ENCODE measurements at regions not wholly inside any gene's neighbourhood (a gene's known extent, or its start where the extent isn't known, plus 50 kb on each side); places are given as distances from the start of the nearest gene placed in this dataset.
"Not testable (repeated sequence)": the region's sequence is repeated elsewhere in the genome, so short reads cannot be mapped to it uniquely, and the experiment has no call there.

GRCh38 chrX:10992110-10992509 is 119.0 kb upstream of the HCCS start:
- no peak for DNase-seq (ENCODE audit: insufficient read length, low spot score, missing footprints)
- no peak overlapping the region for H3K27ac ChIP-seq (ENCODE audit: low read depth, low read length)
- no peaks in the 10 kb centered on the region for H3K4me1 ChIP-seq (ENCODE audit: insufficient read depth, low read length)
- no peaks in the 10 kb centered on the region for H3K9me3 ChIP-seq (ENCODE audit: low read depth, low read length)
- no peak for TF ChIP-seq CTCF (IDR thresholded peaks at IDR 0.05; ENCODE audit: extremely low read depth, low read depth, low read length)
- no peaks in the 10 kb centered on the region for H3K36me3 ChIP-seq (ENCODE audit: insufficient read depth, low read length)
- no peaks in the 10 kb centered on the region for H4K20me1 ChIP-seq (ENCODE audit: insufficient read depth, low read length)
- H3K27me3 ChIP-seq (ENCODE audit: insufficient read depth, low read length): no peaks in the 10 kb centered on the region
- H3K4me3 ChIP-seq (ENCODE audit: insufficient read depth, low read length): no peak overlapping the region
- no peak overlapping the region for H3K4me2 ChIP-seq (ENCODE audit: insufficient read depth, low read length)
- no peaks in the 10 kb centered on the region for H3K79me2 ChIP-seq (ENCODE audit: insufficient read depth, low read length)
- no peak overlapping the region for H2AFZ ChIP-seq (ENCODE audit: low read length)

- not testable (repeated sequence) for H3K9me3 ChIP-seq (ENCODE audit: low read depth, low read length); H3K79me2 ChIP-seq (ENCODE audit: insufficient read depth, low read length); H3K4me3 ChIP-seq (ENCODE audit: insufficient read depth, low read length); H3K36me3 ChIP-seq (ENCODE audit: insufficient read depth, low read length); DNase-seq (ENCODE audit: insufficient read length, low spot score, missing footprints); H3K4me1 ChIP-seq (ENCODE audit: insufficient read depth, low read length); H3K4me2 ChIP-seq (ENCODE audit: insufficient read depth, low read length); H2AFZ ChIP-seq (ENCODE audit: low read length); H3K27me3 ChIP-seq (ENCODE audit: insufficient read depth, low read length); H4K20me1 ChIP-seq (ENCODE audit: insufficient read depth, low read length); H3K27ac ChIP-seq (ENCODE audit: low read depth, low read length)
Observed at GRCh38 chrX:11007076-11007475, 104.1 kb upstream of the HCCS start.

GRCh38 chrX:11010476-11010875 is 100.7 kb upstream of the HCCS start:
- no peak for TF ChIP-seq CTCF (IDR thresholded peaks at IDR 0.05; ENCODE audit: extremely low read depth, low read depth, low read length)

GRCh38 chrX:11016728-11017127 is 94.4 kb upstream of the HCCS start:
- Histone ChIP-seq H3K9me3 (ENCODE audit: low read depth, low read length) (no peaks in the 10 kb centered on the region), H3K4me3 (ENCODE audit: insufficient read depth, low read length) (no peak overlapping the region), H3K4me2 (ENCODE audit: insufficient read depth, low read length) (no peak overlapping the region), H2AFZ (ENCODE audit: low read length) (peak overlapping the region; percentile 21), H3K36me3 (ENCODE audit: insufficient read depth, low read length) (no peaks in the 10 kb centered on the region), H3K27me3 (ENCODE audit: insufficient read depth, low read length) (no peaks in the 10 kb centered on the region), H3K79me2 (ENCODE audit: insufficient read depth, low read length) (no peaks in the 10 kb centered on the region), H3K27ac (ENCODE audit: low read depth, low read length) (no peak overlapping the region), H4K20me1 (ENCODE audit: insufficient read depth, low read length) (no peaks in the 10 kb centered on the region), H3K4me1 (ENCODE audit: insufficient read depth, low read length) (no peaks in the 10 kb centered on the region)
- no peak for TF ChIP-seq CTCF (IDR thresholded peaks at IDR 0.05; ENCODE audit: extremely low read depth, low read depth, low read length)
- DNase-seq (ENCODE audit: insufficient read length, low spot score, missing footprints): no peak

More at GRCh38 chrX:11010476-11010875, 100.7 kb upstream of the HCCS start:
- H3K4me2 ChIP-seq (ENCODE audit: insufficient read depth, low read length): peak overlapping the region; percentile 20
- no peaks in the 10 kb centered on the region for H3K79me2 ChIP-seq (ENCODE audit: insufficient read depth, low read length)
- no peaks in the 10 kb centered on the region for H4K20me1 ChIP-seq (ENCODE audit: insufficient read depth, low read length)
- peaks cover 7% of the 10 kb centered on the region for H3K4me1 ChIP-seq (ENCODE audit: insufficient read depth, low read length)
- H3K36me3 ChIP-seq (ENCODE audit: insufficient read depth, low read length): no peaks in the 10 kb centered on the region
- no peak overlapping the region for H3K27ac ChIP-seq (ENCODE audit: low read depth, low read length)
- no peak overlapping the region for H2AFZ ChIP-seq (ENCODE audit: low read length)
- no peaks in the 10 kb centered on the region for H3K9me3 ChIP-seq (ENCODE audit: low read depth, low read length)
- H3K27me3 ChIP-seq (ENCODE audit: insufficient read depth, low read length): no peaks in the 10 kb centered on the region
- H3K4me3 ChIP-seq (ENCODE audit: insufficient read depth, low read length): no peak overlapping the region
- DNase-seq (ENCODE audit: insufficient read length, low spot score, missing footprints): peak; percentile 32

GRCh38 chrX:11022588-11022987 is 88.5 kb upstream of the HCCS start:
- H3K4me1 ChIP-seq (ENCODE audit: insufficient read depth, low read length); H3K36me3 ChIP-seq (ENCODE audit: insufficient read depth, low read length); H3K27ac ChIP-seq (ENCODE audit: low read depth, low read length); H2AFZ ChIP-seq (ENCODE audit: low read length); H4K20me1 ChIP-seq (ENCODE audit: insufficient read depth, low read length); H3K79me2 ChIP-seq (ENCODE audit: insufficient read depth, low read length); H3K9me3 ChIP-seq (ENCODE audit: low read depth, low read length); H3K4me2 ChIP-seq (ENCODE audit: insufficient read depth, low read length); H3K4me3 ChIP-seq (ENCODE audit: insufficient read depth, low read length); H3K27me3 ChIP-seq (ENCODE audit: insufficient read depth, low read length); DNase-seq (ENCODE audit: insufficient read length, low spot score, missing footprints): not testable (repeated sequence)
